Midbrain (tissue), 1 donor: ENCODE measurements at regions not wholly inside any gene's neighbourhood (a gene's known extent, or its start where the extent isn't known, plus 50 kb on each side); places are given as distances from the start of the nearest gene placed in this dataset.

ENCODE experiments used
- DNase-seq: peaks from one replicate; lab custom pipeline; 2025; lab: John Stamatoyannopoulos, UW

GRCh38 chr10:43735907-43736306 is 87.2 kb upstream of the ZNF32 start:
- no peak for DNase-seq

- no peak for DNase-seq
These were observed 86.0 kb upstream of the ZNF32 start for GRCh38 chr10:43734716-43735115.

GRCh38 chr10:43731486-43731885 is 82.8 kb upstream of the ZNF32 start:
- DNase-seq: no peak

- DNase-seq: no peak
These were observed 79.7 kb upstream of the ZNF32 start for GRCh38 chr10:43728425-43728824.

GRCh38 chr10:43727935-43728334 is 79.3 kb upstream of the ZNF32 start:
- DNase-seq: no peak

GRCh38 chr10:43715334-43715733 is 66.7 kb upstream of the ZNF32 start:
- no peak for DNase-seq

GRCh38 chr10:43712821-43713584 is 64.3 kb upstream of the ZNF32 start:
- DNase-seq: no peak

- no peak for DNase-seq
These were observed 62.2 kb upstream of the ZNF32 start for GRCh38 chr10:43710772-43711471.

- no peak for DNase-seq
These were observed 59.6 kb upstream of the ZNF32 start for GRCh38 chr10:43708262-43708661.

GRCh38 chr10:43707770-43708169 is 59.1 kb upstream of the ZNF32 start:
- DNase-seq: no peak

GRCh38 chr10:43706166-43706565 is 57.5 kb upstream of the ZNF32 start:
- no peak for DNase-seq

GRCh38 chr10:43703286-43703685 is 54.6 kb upstream of the ZNF32 start:
- no peak for DNase-seq

GRCh38 chr10:43702936-43703281 is 54.2 kb upstream of the ZNF32 start:
- DNase-seq: no peak

- DNase-seq: no peak
These were observed 53.7 kb upstream of the ZNF32 start for GRCh38 chr10:43702213-43702935.

- no peak for DNase-seq
These were observed 52.6 kb upstream of the ZNF32 start for GRCh38 chr10:43701295-43701694.

- DNase-seq: no peak
These were observed 51.6 kb upstream of the ZNF32 start for GRCh38 chr10:43700306-43700705.

GRCh38 chr10:43699516-43699915 is 50.8 kb upstream of the ZNF32 start:
- no peak for DNase-seq
